ENCODE measurements at regions not wholly inside any gene's neighbourhood (a gene's known extent, or its start where the extent isn't known, plus 50 kb on each side); places are given as distances from the start of the nearest gene placed in this dataset.
"Not testable (repeated sequence)": the region's sequence is repeated elsewhere in the genome, so short reads cannot be mapped to it uniquely, and the experiment has no call there.

- no peak for DNase-seq
These were observed 60.8 kb upstream of the UNC93A start for GRCh38 chr6:167230288-167230687.

GRCh38 chr6:167232356-167232755 lies 58.8 kb upstream of the UNC93A start:
- DNase-seq, result no peak

DNA sequence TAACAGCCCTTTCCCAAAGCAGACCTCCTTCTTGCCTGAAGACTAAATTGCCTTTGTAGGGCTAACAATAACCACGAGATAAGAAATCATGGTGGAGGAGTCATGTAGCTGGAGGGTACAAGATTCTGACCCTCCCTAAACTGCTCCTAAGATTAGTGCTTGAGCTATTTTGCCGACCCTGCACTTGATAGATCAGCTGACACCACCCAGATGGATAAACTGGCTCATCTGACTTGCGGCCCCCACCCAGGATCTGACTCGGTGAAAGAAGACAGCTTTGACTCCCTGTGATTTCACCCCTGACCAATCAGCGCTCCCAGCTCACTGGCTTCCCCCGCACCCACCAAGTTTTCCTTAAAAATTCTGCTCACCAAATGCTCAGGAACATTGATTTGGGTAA lies 57.6 kb upstream of the UNC93A start:
- no peak for DNase-seq

- DNase-seq, result not testable (repeated sequence)
These were observed 56.5 kb upstream of the UNC93A start for GRCh38 chr6:167234576-167234975.

DNA sequence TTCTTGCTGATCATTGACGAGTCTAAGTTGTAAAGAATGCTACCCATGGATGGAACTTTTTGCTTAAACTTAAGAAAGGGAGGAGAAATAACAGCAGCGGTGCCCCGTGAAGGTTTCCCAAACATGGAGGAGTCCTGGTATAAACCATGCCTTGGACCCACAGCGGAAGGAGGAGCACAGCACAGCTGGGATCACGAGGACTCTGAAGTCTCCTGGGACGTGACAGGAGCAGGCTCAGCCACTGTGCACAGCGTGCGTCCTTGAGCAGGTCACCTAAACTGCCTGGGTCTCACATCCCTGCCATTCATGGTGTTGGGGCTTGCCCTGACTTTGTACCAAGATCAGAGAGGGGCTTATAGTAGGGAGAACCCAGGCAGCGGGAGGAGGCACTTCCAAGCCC lies 56.1 kb upstream of the UNC93A start:
- no peak for DNase-seq

DNA sequence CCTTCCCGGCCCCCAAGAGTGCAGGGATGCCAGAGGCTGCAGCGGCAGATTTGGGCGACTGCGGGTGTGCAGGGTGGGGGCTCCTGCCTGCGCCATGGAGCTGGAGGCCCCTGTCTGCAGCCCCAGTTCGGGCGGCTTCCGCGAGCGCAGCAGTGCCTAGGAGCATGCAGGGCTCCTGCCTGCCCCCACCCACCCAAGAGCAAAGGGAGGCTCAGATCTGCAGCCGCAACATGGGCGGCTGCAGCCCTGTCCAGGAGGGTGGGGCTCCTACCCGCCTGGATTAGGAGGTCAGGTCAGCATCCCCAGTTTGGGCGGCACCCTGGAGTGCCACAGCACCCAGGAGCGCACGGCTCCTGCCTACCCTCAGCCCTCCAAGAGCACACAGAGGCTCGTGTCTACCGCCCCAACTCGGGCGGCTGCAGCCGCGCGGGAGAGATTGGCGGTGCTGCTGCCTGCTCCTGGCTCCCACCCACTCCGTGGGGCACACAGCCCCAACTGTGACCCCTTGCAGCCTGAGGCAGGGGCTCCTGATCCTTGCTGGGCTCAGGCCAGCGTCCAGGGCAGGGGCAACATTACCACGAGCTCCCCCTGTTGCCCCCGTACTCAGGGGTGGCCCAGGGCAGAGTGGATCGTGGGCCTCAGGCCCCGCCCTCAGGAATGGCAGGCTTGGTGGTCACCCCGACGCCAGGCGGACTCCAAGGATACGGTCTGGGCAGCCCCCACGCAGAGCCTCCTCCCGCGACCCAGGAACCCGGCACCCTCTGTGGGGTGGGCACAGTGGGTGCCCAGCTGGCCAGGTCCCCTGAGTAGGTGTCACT lies 55.5 kb upstream of the UNC93A start:
- DNase-seq, result no peak

- DNase-seq, result peak; percentile 30
These were observed 54.9 kb upstream of the UNC93A start for GRCh38 chr6:167236239-167236571.

DNA sequence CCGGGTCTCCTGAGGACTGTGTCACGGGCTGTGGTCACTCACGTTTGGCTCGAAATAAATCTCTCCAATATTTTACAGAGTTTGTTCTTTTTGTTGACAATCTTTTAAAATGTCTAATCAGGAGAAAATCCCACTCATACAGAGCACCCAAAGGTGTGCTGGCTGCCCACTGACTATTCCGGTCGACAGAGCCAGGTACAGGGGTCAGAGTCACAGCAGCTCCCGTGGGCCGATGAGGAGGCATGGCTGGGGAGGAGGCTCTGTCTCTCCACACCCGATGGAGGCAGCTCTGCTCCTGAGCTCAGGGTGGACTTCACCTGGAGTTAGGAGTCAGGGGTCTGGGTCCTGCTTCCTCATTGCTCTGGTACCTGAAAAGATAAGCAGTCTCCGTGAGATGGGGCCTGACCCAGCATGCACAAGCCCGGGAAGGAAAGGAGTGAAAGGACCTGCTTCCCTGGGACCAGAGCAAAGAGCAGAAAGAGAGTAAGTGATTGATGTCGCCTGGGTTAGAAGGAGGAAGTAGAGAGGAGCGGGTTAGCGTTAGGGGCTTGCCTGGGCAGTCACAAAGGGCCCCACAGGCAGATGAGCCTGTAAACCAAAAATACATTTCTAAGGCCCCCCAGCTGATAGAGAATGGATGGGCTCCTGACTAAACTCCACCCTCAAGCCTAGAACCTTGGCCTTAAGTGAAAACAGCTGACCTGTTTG lies 53.5 kb upstream of the UNC93A start:
- no peak for DNase-seq

DNA sequence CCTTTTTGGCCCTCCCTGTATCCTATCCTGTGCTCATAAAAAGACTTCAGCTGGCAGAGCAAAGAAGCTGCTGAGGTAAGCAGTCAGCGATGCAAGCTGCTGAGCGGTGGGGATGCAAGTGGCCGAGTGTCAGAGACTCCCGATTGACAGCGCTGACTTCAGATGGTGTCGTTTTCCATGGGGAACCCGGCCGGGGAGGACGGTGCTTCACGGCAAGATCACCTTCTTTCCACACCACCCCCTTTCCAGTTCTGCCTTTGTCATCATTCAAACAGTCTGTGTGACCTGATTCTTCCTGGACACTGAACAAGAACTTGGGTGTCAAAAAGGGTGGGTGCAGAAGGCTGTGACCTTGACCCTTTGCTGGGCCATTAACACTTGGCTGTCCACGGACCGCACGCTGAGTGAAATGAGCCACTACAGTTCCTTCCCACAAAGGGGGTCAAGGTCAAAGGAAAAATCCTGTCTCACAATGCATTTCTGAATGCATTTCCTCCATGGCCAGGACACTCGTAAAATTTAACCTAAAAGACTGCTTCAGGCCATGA lies 52.9 kb upstream of the UNC93A start:
- DNase-seq, result peak; percentile 49

DNA sequence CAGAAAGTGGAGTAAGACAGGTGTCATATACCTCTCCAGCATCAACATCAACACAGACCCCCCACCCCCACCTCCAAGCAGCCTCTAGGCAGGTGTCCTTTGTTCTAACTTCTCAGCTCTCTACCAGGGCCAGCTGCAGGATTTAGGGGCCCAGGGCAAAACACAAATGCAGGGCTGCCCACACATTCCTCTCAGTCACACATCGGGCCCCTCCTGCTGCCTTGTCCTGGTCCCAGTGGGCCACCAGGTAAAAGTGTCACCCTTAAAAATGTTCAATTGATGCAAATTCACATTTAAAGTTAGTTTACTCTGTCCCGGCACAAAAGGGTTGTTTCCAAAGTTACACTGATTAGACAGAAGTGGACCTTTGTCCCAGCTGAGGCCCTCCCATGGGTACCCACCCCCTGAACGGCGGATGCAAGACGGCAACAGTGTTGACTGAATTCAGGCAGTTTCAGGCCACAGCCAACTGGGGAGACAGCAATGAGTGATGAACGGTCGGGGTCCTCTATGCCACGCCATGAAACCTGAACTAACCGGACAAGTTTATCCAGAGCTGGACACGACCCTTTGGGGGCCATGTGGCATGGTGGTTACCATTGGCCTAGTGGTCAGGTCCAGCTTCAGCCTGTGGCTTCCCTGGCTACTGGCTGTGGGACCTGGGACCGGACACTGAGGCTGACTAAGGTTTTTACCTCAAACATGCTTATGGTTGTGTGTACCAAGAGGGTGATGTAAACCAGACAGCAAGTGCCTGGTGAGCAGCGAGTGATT lies 52.2 kb upstream of the UNC93A start:
- no peak for DNase-seq

GRCh38 chr6:167239470-167239869 lies 51.6 kb upstream of the UNC93A start:
- DNase-seq, result not testable (repeated sequence)

- DNase-seq, result no peak
These were observed 51.0 kb upstream of the UNC93A start for GRCh38 chr6:167240034-167240541.

All from eye (tissue), 1 donor.